PFSK-1 (cell line): ENCODE measurements at regions not wholly inside any gene's neighbourhood (a gene's known extent, or its start where the extent isn't known, plus 50 kb on each side); places are given as distances from the start of the nearest gene placed in this dataset.

Experiments used
- FOXP2 ChIP-seq: optimal IDR thresholded peaks from 2 replicates; pipeline ENCODE3; 2011; ENCODE audit warnings: borderline replicate concordance, control low read depth, inconsistent platforms; ENCODE audit not compliant: insufficient read depth; ENCODE audit errors: extremely low read length, extremely low read depth
- POLR2AphosphoS5 ChIP-seq: IDR thresholded peaks from 2 replicates; pipeline ENCODE4 v1.6.1; 2012; ENCODE audit warnings: low read depth, mild to moderate bottlenecking, control low read depth, low read length, moderate library complexity
- SIN3A ChIP-seq: IDR thresholded peaks from 2 replicates; pipeline ENCODE4 v1.6.1; 2012; ENCODE audit warnings: mild to moderate bottlenecking, low read length, moderate library complexity, borderline replicate concordance; ENCODE audit not compliant: insufficient read depth
- TAF1 ChIP-seq: IDR thresholded peaks from 2 replicates; pipeline ENCODE4 v1.6.1; 2012; ENCODE audit warnings: low read length, control low read depth, borderline replicate concordance; ENCODE audit not compliant: insufficient read depth

GRCh38 chr1:36737038-36737555, 254.4 kb upstream of the CSF3R start:
- TF ChIP-seq TAF1 (no peak), SIN3A (no peak), POLR2AphosphoS5 (no peak), FOXP2 (no peak)
